Large intestine (tissue), 3 donors: ENCODE measurements at regions not wholly inside any gene's neighbourhood (a gene's known extent, or its start where the extent isn't known, plus 50 kb on each side); places are given as distances from the start of the nearest gene placed in this dataset.

Source experiments
- DNase-seq, 2 donors: peaks; one replicate each; pipeline versions ENCODE4 v3.0.0 to v3.0.0-alpha.2; 2013
- H3K27ac ChIP-seq: one replicate; pipeline ENCODE4 v1.5.1; 2013; ENCODE audit warnings: low read length
- H3K27me3 ChIP-seq: 2 replicates; pipeline ENCODE4 v1.6.1; 2013; ENCODE audit warnings: low read length; ENCODE audit not compliant: control insufficient read depth, insufficient read depth
- H3K36me3 ChIP-seq: 2 replicates; pipeline ENCODE4 v1.6.1; 2013; ENCODE audit warnings: low read length; ENCODE audit not compliant: control insufficient read depth, insufficient read depth
- H3K4me1 ChIP-seq: one replicate; pipeline ENCODE4 v1.6.1; 2013; ENCODE audit warnings: low read length; ENCODE audit not compliant: control insufficient read depth, insufficient read depth
- H3K4me3 ChIP-seq: one replicate; pipeline ENCODE4 v1.5.1; 2013; ENCODE audit warnings: low read length
- H3K9me3 ChIP-seq: one replicate; pipeline ENCODE4 v1.6.1; 2013; ENCODE audit warnings: mild to moderate bottlenecking, low read depth, low read length, moderate library complexity; ENCODE audit not compliant: control insufficient read depth
- WGBS: methylation state at CpG from one replicate; pipeline ENCODE4 v1.1.5; 2013; ENCODE audit warnings: low lambda C conversion rate; ENCODE audit not compliant: insufficient coverage; 5-methylcytosine and 5-hydroxymethylcytosine counted together

DNA sequence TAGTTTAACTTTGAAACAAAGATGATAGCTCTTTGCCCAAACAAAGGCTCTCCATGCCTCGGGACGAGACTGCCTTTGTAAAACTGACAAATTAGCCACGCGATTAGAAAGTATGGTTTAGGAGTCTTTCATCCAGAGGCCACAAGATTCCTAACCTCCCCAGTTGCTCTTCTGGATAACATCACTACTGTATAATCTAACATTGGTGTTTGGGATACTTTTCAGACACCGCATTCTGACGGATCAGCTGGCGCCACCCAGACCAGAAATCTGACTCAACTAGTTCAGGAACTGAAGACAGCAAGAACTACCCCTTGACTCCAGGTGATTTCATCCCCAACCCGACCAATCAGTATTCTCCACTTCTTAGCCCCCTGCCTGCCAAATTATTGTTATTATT lies 98.1 kb upstream of the TEX13D start:
- Histone ChIP-seq H3K4me1 (no peaks in the 10 kb centered on the region), H3K36me3 (no peaks in the 10 kb centered on the region), H3K4me3 (no peak overlapping the region), H3K27me3 (no peaks in the 10 kb centered on the region), H3K27ac (no peak overlapping the region), H3K9me3 (no peaks in the 10 kb centered on the region)
- no CpG with 5 or more reads among the region's 8 CpGs for WGBS
- no peak for DNase-seq

GRCh38 chrX:124238268-124238667 lies 94.2 kb upstream of the TEX13D start:
- Histone ChIP-seq H3K4me3 (no peak overlapping the region), H3K27ac (no peak overlapping the region), H3K4me1 (no peaks in the 10 kb centered on the region), H3K27me3 (no peaks in the 10 kb centered on the region), H3K36me3 (no peaks in the 10 kb centered on the region), H3K9me3 (no peaks in the 10 kb centered on the region)
- no CpG with 5 or more reads among the region's 1 CpG for WGBS
- DNase-seq: no peak

DNA sequence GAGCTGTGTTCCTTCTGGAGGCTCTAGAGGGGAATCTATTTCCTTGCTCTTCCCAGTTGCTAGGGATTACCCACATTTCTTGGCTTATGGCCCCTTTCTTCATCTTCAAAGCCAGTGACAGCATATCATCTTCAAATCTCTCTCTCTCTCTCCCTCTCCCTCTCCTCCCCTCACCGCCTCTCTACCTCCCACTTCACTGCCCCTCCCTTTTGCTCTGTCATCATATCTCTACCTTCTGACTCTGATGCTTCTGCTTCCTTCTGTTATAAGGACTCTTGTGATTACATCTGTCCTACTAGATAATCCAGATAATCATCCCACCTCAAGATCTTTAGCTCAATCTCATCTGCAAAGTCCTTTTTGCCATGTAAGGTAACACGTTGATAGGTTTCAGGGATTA lies 93.1 kb upstream of the TEX13D start:
- Histone ChIP-seq H3K27ac (no peak overlapping the region), H3K4me3 (no peak overlapping the region), H3K4me1 (no peaks in the 10 kb centered on the region), H3K9me3 (no peaks in the 10 kb centered on the region), H3K36me3 (no peaks in the 10 kb centered on the region), H3K27me3 (no peaks in the 10 kb centered on the region)
- DNase-seq: no peak
- no CpG with 5 or more reads among the region's 2 CpGs for WGBS

DNA sequence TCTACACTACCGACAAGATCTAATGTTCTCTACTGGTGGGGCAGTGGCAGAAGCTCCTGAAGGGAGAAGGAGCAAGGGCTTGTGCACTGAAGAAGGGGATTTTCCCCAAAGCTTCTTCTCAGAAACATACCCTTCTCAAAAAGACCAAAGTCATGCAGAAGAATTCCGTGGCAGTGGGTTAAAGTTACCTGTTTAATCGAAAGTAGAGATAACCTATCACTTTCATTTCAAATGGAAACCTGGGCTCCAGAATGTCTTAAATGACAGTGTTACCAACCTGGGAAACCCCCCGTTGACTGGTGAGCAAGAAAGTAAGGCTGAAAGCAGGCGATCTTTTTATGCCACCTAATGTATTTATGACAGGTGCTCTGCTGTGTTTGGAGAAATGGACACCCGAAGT lies 92.5 kb upstream of the TEX13D start:
- no peak overlapping the region for H3K27ac ChIP-seq
- no peak for DNase-seq
- no CpG with 5 or more reads among the region's 6 CpGs for WGBS

GRCh38 chrX:124240422-124240821 lies 92.0 kb upstream of the TEX13D start:
- DNase-seq: no peak
- no peak overlapping the region for H3K4me3 ChIP-seq

More for the DNA sequence above, 92.5 kb upstream of the TEX13D start:
- Histone ChIP-seq H3K27me3 (no peaks in the 10 kb centered on the region), H3K9me3 (no peaks in the 10 kb centered on the region), H3K4me3 (no peak overlapping the region), H3K36me3 (no peaks in the 10 kb centered on the region), H3K4me1 (no peaks in the 10 kb centered on the region)

GRCh38 chrX:124242131-124242530 lies 90.3 kb upstream of the TEX13D start:
- DNase-seq: no peak
- Histone ChIP-seq H3K36me3 (no peaks in the 10 kb centered on the region), H3K4me1 (no peaks in the 10 kb centered on the region), H3K27me3 (no peaks in the 10 kb centered on the region), H3K27ac (no peak overlapping the region), H3K9me3 (no peaks in the 10 kb centered on the region), H3K4me3 (no peak overlapping the region)
- WGBS: no CpG with 5 or more reads among the region's 5 CpGs

More at GRCh38 chrX:124240422-124240821, 92.0 kb upstream of the TEX13D start:
- Histone ChIP-seq H3K4me1 (no peaks in the 10 kb centered on the region), H3K9me3 (no peaks in the 10 kb centered on the region), H3K27ac (no peak overlapping the region), H3K36me3 (no peaks in the 10 kb centered on the region), H3K27me3 (no peaks in the 10 kb centered on the region)

GRCh38 chrX:124249345-124249744 lies 83.1 kb upstream of the TEX13D start:
- Histone ChIP-seq H3K9me3 (no peaks in the 10 kb centered on the region), H3K36me3 (no peaks in the 10 kb centered on the region), H3K4me3 (no peak overlapping the region), H3K27me3 (no peaks in the 10 kb centered on the region), H3K4me1 (no peaks in the 10 kb centered on the region), H3K27ac (no peak overlapping the region)
- no peak for DNase-seq
- no CpG with 5 or more reads among the region's 1 CpG for WGBS

- no peaks in the 10 kb centered on the region for H3K36me3 ChIP-seq
- H3K27me3 ChIP-seq: no peaks in the 10 kb centered on the region
- no peak overlapping the region for H3K4me3 ChIP-seq
- no peak for DNase-seq
- H3K4me1 ChIP-seq: no peaks in the 10 kb centered on the region
- no peak overlapping the region for H3K27ac ChIP-seq
- H3K9me3 ChIP-seq: no peaks in the 10 kb centered on the region
Observed at GRCh38 chrX:124250835-124251437, 81.5 kb upstream of the TEX13D start.

- Histone ChIP-seq H3K9me3 (no peaks in the 10 kb centered on the region), H3K36me3 (no peaks in the 10 kb centered on the region), H3K4me3 (no peak overlapping the region), H3K27me3 (no peaks in the 10 kb centered on the region), H3K4me1 (no peaks in the 10 kb centered on the region), H3K27ac (no peak overlapping the region)
- WGBS: no CpG with 5 or more reads among the region's 1 CpG
- DNase-seq: no peak
Observed at GRCh38 chrX:124254611-124255010, 77.8 kb upstream of the TEX13D start.

DNA sequence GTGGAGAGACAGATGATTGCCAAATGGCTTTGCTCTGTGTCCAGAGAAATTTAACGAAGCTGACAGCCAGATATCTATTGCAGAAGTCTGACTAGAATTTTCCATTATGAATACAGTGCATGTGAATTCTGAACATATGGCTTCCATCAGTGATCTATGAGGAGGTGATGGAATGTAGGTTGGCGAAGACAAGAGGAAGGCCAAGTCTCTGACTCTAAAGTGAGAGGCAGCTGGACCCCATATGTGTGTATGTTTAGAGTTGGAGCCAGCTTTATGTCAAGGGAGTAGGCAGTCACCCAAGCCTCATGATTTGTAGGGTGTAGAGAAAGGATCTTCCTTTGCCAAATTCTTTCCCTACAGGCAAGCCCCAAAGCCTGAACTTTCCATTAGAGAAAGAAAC lies 76.2 kb upstream of the TEX13D start:
- Histone ChIP-seq H3K9me3 (no peaks in the 10 kb centered on the region), H3K4me3 (no peak overlapping the region), H3K4me1 (no peaks in the 10 kb centered on the region), H3K27ac (no peak overlapping the region), H3K36me3 (no peaks in the 10 kb centered on the region), H3K27me3 (no peaks in the 10 kb centered on the region)
- peak; percentile 23 to 25 for DNase-seq
- no CpG with 5 or more reads among the region's 2 CpGs for whole genome bisulfite sequencing

DNA sequence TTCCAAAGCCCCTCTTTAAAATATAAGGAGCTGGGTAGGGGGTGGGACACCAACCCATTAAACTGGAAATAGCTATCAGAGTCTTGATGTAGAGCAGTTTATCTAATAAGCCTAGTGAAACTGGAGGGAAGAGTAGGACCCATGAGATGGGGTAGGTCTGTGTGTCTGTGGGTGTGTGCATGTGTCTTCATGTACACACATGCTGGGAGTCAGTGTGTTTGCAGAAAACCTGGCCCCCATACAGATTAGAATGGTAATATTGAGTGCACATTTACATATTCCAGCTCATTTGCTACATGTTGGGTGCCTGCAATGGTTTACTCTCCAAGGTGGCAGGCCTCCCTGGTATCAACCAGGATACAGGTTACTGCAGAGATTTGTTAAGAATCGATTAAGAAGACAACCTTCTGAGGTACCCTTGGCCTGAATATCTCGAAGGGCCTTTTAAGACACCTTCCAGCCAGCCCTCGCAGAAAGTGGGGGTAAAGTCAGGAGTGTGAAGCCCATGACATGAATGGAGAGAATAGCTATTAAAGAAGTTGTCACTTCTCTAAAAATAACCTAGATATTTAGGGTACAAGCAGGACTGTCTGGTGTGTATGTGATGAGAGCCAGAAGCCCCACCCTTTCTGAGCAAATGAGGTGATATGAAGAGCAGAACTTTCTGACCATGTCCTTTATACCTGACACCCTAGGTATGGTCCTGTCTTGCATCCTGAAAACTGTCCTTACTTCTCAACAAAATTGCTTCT lies 75.7 kb upstream of the TEX13D start:
- H3K9me3 ChIP-seq: no peaks in the 10 kb centered on the region
- no peak overlapping the region for H3K27ac ChIP-seq
- no peak for DNase-seq
- no peaks in the 10 kb centered on the region for H3K27me3 ChIP-seq
- WGBS: no CpG with 5 or more reads among the region's 3 CpGs
- H3K4me3 ChIP-seq: no peak overlapping the region
- H3K4me1 ChIP-seq: no peaks in the 10 kb centered on the region
- no peaks in the 10 kb centered on the region for H3K36me3 ChIP-seq
